IPS-20b (cell line): ENCODE measurements at regions not wholly inside any gene's neighbourhood (a gene's known extent, or its start where the extent isn't known, plus 50 kb on each side); places are given as distances from the start of the nearest gene placed in this dataset.

Source experiments
- H3K27ac ChIP-seq: one replicate; pipeline ENCODE4 v1.5.1; 2013; ENCODE audit warnings: low read length
- H3K27me3 ChIP-seq: 2 replicates; pipeline ENCODE4 v1.6.1; 2013; ENCODE audit warnings: mild to moderate bottlenecking, low read length, inconsistent platforms; ENCODE audit not compliant: insufficient read depth
- H3K36me3 ChIP-seq: 2 replicates; pipeline ENCODE4 v1.6.1; 2013; ENCODE audit warnings: low read depth, mild to moderate bottlenecking, inconsistent platforms, low read length, moderate library complexity; ENCODE audit not compliant: insufficient read depth
- H3K4me1 ChIP-seq: 2 replicates; pipeline ENCODE4 v1.6.1; 2013; ENCODE audit warnings: mild to moderate bottlenecking, control low read depth, inconsistent platforms, low read length, moderate library complexity; ENCODE audit not compliant: insufficient read depth
- H3K4me3 ChIP-seq: 2 replicates; pipeline ENCODE4 v1.5.1; 2013; ENCODE audit warnings: mild to moderate bottlenecking, low read length, inconsistent platforms
- H3K9ac ChIP-seq: 2 replicates; pipeline ENCODE4 v1.6.1; 2013; ENCODE audit warnings: low read depth, mild to moderate bottlenecking, inconsistent platforms, low read length, moderate library complexity
- H3K9me3 ChIP-seq: 2 replicates; pipeline ENCODE4 v1.6.1; 2013; ENCODE audit warnings: mild to moderate bottlenecking, low read depth, low read length, inconsistent platforms; ENCODE audit not compliant: insufficient read depth

DNA sequence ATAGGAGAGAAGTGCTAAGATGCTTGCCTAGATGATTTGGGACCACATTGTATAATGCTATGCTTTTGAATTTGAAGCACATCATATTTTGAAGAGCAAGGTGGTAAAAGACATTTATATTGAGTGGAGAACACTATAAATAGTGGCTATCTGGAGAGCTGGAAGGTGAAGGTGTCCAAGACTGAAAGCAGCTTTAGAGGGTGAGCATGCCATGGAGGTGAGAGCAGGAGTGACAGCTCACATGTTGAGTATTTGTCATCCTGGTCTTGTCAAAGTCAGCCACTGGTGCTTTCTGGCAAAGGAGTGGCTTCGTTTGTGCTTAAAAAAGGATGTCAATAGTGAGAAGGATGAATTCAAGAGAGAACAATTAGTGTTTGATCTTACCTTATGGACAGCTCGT, 225.9 kb downstream of the COG6 start:
- Histone ChIP-seq H3K4me1 (no peaks in the 10 kb centered on the region), H3K27ac (no peak overlapping the region), H3K4me3 (no peak overlapping the region), H3K27me3 (no peaks in the 10 kb centered on the region), H3K9me3 (peaks cover 8% of the 10 kb centered on the region; the same call in 1 of the 2 replicates), H3K36me3 (no peaks in the 10 kb centered on the region), H3K9ac (no peak overlapping the region)

DNA sequence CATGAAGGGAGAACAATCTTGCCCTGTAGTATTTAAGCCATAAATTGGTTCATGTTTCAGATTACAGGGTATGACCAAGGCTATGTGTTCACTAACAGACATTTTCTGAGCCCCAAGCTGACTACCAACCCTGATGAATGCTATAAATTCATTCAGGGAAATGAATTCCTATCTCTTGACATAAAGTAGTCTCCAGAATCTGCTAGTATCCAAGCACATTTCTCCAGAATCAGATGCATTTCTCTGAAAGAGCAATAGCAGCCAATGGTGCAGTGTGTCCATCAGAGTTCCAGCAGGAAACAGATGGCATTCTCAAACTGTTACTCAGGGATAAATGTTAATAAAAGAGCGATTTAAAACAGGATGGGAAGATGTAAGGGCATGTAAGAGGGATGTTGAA, 226.4 kb downstream of the COG6 start:
- no peak overlapping the region for H3K4me3 ChIP-seq
- H3K27me3 ChIP-seq = no peaks in the 10 kb centered on the region
- H3K9me3 ChIP-seq = peaks cover 8% of the 10 kb centered on the region; the same call in 1 of the 2 replicates
- no peaks in the 10 kb centered on the region for H3K4me1 ChIP-seq
- no peaks in the 10 kb centered on the region for H3K36me3 ChIP-seq
- no peak overlapping the region for H3K27ac ChIP-seq
- no peak overlapping the region for H3K9ac ChIP-seq

DNA sequence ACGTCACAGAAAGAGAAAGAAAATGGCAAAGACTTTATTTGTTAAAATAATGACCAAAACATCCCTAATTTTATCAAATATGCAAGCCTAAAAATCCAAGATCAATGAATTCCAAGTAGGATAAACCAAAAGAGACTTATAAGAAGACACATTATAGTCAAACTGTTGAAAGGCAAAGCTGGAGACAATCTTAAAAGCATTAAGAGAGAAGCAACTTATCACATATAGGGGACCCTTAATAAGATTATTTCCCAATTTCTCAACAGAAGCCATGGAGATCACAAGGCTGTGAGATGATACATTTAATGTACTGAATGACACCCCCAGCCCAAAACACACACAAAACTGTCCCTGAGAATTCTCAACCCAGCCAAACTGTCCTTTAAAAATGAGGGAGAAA, 228.7 kb downstream of the COG6 start:
- no peaks in the 10 kb centered on the region for H3K4me1 ChIP-seq
- no peaks in the 10 kb centered on the region for H3K27me3 ChIP-seq
- no peak overlapping the region for H3K9ac ChIP-seq
- no peak overlapping the region for H3K27ac ChIP-seq
- H3K4me3 ChIP-seq = no peak overlapping the region
- peaks cover 8% of the 10 kb centered on the region; the same call in 1 of the 2 replicates for H3K9me3 ChIP-seq
- no peaks in the 10 kb centered on the region for H3K36me3 ChIP-seq

DNA sequence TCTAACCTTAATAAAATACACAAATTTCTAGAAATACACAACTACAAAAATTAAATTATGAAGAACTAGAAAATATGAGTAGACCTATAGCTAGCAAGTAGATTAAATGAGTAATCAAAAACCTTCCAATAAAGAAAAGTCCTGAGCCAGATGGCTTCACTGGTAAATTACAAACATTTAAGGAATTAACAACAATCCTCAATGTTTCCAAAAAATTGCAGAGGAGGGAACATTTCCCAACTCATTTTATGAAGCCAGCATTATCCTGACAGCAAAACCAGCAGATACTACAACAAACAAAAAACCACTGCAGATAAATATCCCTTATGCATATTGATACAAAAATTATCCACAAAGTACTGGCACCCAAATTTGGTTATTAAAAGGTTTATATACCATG, 230.9 kb downstream of the COG6 start:
- H3K27me3 ChIP-seq = no peaks in the 10 kb centered on the region
- no peak overlapping the region for H3K27ac ChIP-seq
- H3K4me3 ChIP-seq = no peak overlapping the region
- H3K4me1 ChIP-seq = no peaks in the 10 kb centered on the region
- no peaks in the 10 kb centered on the region for H3K36me3 ChIP-seq
- no peak overlapping the region for H3K9ac ChIP-seq
- H3K9me3 ChIP-seq = peaks cover 8% of the 10 kb centered on the region; the same call in 1 of the 2 replicates

DNA sequence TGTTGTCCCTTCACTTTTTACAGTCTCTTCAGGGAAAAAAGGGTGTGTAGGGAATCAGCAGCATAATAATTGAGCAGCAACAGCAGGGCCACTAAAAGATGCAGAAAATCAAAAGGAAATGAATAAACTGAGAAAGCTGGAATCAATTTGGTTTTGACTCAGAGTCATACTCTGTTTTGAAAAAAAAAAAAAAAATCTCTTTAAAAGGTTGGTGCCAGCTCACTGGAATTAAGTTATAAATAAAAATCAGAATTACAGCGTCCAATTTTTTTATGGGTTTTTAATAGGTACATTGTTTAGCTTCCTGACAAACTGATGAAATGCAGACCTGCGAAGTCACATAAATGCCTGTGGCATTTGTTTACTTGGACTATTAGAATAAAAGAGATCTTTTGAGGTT, 231.9 kb downstream of the COG6 start:
- H3K4me3 ChIP-seq = no peak overlapping the region
- H3K27ac ChIP-seq = no peak overlapping the region

DNA sequence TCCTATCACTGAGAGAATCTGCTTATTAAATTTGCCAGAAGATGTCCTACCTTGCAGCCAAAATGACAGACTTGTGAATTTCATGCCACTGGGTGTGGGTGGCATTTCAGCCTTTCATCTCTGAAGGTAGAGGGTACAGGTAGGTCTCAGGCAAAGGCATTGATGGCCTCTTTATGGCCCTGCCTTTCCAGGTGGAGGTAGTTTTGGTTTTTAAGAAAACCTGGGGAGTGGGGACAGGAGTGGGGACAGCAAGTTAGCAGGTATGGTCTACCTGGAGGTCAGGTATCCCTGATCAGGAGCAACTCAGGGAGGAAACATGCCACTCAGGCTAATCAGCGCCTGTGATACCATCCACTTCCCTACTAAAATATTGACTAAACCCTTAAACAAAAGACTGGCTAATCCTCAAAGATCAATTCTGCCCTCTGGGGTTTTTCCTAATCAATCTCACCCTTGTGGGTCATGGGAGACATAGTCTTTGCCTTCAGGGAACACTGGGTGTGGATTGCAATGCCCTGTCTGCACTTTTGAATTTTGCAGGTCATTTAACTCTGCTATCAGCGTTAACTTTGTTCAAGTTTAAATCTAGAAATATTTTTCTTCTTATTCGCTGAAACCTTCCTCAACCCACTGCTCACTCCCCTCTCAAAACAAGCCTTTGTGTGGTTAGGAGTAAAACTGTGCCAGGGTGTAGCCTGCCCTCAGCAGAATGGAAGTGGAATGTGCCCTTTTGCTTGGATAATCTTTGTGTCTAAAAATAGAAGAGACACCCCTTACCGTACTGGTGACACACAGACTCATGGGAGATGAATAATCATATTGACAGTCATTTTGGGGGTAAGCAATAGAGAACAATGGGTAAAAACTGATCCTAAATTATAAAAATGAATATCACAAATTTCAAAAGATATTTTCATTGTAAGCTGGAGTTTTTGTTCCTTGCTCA, 233.7 kb downstream of the COG6 start:
- H3K9ac ChIP-seq = no peak overlapping the region
- H3K36me3 ChIP-seq = no peaks in the 10 kb centered on the region
- no peaks in the 10 kb centered on the region for H3K4me1 ChIP-seq
- peaks cover 4% of the 10 kb centered on the region; the same call in 1 of the 2 replicates for H3K9me3 ChIP-seq
- no peaks in the 10 kb centered on the region for H3K27me3 ChIP-seq
- no peak overlapping the region for H3K4me3 ChIP-seq
- H3K27ac ChIP-seq = no peak overlapping the region

More for the DNA sequence above, 231.9 kb downstream of the COG6 start:
- Histone ChIP-seq H3K27me3 (no peaks in the 10 kb centered on the region), H3K36me3 (no peaks in the 10 kb centered on the region), H3K9me3 (peaks cover 8% of the 10 kb centered on the region; the same call in 1 of the 2 replicates), H3K9ac (no peak overlapping the region), H3K4me1 (no peaks in the 10 kb centered on the region)

DNA sequence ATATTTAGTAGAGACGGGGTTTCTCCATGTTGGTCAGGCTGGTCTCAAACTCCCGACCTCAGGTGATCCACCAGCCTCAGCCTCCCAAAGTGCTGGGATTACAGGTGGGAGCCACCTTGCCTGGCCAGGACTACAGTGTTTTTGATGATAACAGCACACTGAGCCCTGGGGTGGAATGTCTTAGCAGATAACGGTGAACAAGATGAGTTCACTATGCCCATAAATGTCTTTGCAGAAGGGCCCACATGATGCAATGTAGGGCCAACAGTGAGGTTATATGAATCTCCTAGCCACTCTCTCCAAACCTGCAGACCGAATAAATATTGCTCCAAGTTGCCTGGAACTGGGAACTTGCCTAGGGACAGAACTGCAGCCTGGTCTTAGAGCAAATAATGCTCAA, 235.1 kb downstream of the COG6 start:
- Histone ChIP-seq H3K4me3 (no peak overlapping the region), H3K9ac (no peak overlapping the region), H3K27ac (no peak overlapping the region), H3K36me3 (no peaks in the 10 kb centered on the region), H3K9me3 (no peaks in the 10 kb centered on the region), H3K4me1 (no peaks in the 10 kb centered on the region), H3K27me3 (no peaks in the 10 kb centered on the region)

DNA sequence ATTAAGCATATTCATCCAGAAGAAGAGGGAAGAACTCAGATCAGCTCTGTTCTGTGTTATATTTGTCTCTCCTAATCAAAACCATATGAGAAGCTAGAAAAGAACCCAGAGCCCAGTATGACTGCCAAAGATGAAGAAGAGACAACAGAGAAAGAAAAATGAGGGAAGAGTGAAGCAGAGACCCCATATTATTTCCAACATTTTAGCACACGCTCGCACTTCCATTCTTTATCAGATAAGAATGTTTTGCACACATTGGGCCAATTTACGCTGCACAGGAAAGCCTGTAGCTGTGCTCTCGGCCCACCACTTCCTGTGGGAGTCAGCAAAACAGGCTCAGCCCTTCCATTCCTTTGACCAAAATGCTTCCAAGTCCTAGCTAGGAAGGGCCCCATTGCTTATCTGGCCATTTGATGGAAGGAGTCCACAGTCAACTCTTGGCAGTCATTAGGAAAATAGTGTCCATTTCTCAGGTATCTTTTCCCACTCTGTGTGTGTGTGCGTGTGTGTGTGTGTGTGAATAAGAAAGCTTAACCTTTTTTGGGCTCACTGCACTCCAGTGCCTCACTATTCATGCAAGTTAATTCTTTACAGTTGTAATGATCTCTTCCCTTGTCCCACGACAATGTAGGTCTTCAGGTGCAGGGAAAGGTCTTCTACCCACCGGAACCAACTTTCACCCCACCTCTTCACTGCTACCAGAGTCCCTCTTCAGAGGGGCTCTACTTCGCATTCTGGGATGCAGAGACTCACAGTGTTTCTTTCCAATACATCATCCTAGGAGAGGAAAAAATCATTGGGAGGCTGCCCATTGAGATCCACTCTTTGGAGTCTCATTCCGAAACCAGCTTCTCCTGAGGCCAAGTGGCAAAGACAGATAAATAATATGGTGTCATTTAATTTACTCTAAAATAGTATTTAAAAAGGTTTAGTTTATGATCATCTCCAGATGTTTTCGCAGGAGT, 237.5 kb downstream of the COG6 start:
- no peak overlapping the region for H3K27ac ChIP-seq
- no peaks in the 10 kb centered on the region for H3K27me3 ChIP-seq
- no peak overlapping the region for H3K4me3 ChIP-seq
- no peak overlapping the region for H3K9ac ChIP-seq
- H3K4me1 ChIP-seq = no peaks in the 10 kb centered on the region
- H3K9me3 ChIP-seq = no peaks in the 10 kb centered on the region
- no peaks in the 10 kb centered on the region for H3K36me3 ChIP-seq

DNA sequence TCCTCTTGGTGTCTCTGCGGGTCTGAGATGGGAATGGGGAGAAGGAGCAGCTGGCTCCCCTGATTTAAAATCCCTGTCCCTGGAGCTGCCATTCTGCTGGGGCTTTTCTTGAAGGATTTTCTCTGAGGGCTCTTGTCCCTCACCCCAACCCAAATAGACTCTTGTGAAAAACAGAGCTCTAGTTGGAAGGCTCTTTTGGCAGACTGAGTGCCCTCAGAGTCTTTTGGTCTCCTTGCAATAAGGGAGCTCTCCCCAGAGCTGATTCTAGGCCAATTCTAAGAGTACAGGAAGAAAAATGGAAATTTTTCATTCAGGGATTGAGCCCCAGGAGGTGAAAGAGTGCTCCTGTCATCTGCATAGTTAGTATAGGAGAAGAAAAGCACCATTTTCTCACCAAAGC, 238.3 kb downstream of the COG6 start:
- H3K27me3 ChIP-seq = no peaks in the 10 kb centered on the region
- no peaks in the 10 kb centered on the region for H3K36me3 ChIP-seq
- no peak overlapping the region for H3K27ac ChIP-seq
- H3K4me3 ChIP-seq = no peak overlapping the region
- no peaks in the 10 kb centered on the region for H3K9me3 ChIP-seq
- H3K9ac ChIP-seq = no peak overlapping the region
- no peaks in the 10 kb centered on the region for H3K4me1 ChIP-seq

DNA sequence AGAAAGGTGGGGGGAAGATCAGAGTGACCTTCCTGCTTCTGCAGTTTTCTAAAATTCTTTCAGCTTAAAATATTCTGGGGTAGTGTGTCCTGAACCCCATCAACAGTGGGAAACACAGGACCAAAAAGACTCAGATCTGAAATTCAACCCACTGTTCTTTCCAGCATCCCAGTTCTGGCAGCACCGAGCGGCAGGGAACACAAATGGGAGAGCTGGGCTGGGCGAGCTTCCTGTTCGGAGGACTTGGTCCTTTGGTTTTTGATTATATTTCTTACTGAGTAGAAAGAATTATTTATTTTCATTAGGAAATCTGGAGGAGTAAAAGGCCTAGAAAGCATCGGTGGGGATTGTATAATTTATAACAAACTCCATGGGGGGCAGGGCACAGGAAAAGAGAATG, 239.1 kb downstream of the COG6 start:
- Histone ChIP-seq H3K27me3 (no peaks in the 10 kb centered on the region), H3K4me3 (no peak overlapping the region), H3K27ac (no peak overlapping the region)

DNA sequence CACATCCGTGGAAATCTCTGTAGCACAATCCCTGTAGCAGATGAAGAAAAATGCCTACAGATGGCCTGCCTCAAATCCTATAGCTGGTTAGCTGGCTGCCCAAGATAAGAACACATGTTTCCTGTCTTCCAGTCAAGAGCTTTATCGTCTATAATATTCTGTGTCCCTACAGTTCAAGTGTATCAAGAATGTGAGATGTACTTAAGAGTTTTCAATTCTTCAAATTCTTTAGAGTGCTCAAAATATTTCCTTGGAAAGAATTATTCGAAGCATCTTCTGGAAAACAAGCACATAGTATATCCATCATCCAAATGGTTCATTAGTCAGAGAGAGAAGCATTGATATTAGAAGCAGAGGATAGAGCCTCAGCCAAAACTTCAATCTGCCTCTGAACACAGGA, 239.8 kb downstream of the COG6 start:
- Histone ChIP-seq H3K9me3 (no peaks in the 10 kb centered on the region), H3K27me3 (no peaks in the 10 kb centered on the region), H3K4me3 (no peak overlapping the region), H3K36me3 (no peaks in the 10 kb centered on the region), H3K27ac (no peak overlapping the region), H3K4me1 (0 out of 2 replicates have a peak, but pooled peaks cover under 1% of the 10 kb centered on the region), H3K9ac (no peak overlapping the region)

More for the DNA sequence above, 239.1 kb downstream of the COG6 start:
- Histone ChIP-seq H3K36me3 (no peaks in the 10 kb centered on the region), H3K9ac (no peak overlapping the region), H3K9me3 (no peaks in the 10 kb centered on the region), H3K4me1 (no peaks in the 10 kb centered on the region)
